ENCODE measurements at regions not wholly inside any gene's neighbourhood (a gene's known extent, or its start where the extent isn't known, plus 50 kb on each side); places are given as distances from the start of the nearest gene placed in this dataset.

GRCh38 chr12:75807494-75807893 is 224.1 kb downstream of the PHLDA1 start:
- no peaks in the 10 kb centered on the region for H3K4me1 ChIP-seq
- TF ChIP-seq POLR2AphosphoS5 (IDR thresholded peaks at IDR 0.05): no peak
- TF ChIP-seq POLR2A (IDR thresholded peaks at IDR 0.05): no peak
- TF ChIP-seq CTCF (IDR thresholded peaks at IDR 0.05): no peak
- DNase-seq (ENCODE audit: low spot score in 2 of 2): no peak
- H3K27me3 ChIP-seq: no peaks in the 10 kb centered on the region
- no peaks in the 10 kb centered on the region for H3K9me3 ChIP-seq
- H3K36me3 ChIP-seq: no peaks in the 10 kb centered on the region
- H3K4me3 ChIP-seq: no peak overlapping the region
- no peak overlapping the region for H3K27ac ChIP-seq
- intact Hi-C loops (cut with DNase I; ENCODE audit: low total_unique reads): no loop called here

DNA sequence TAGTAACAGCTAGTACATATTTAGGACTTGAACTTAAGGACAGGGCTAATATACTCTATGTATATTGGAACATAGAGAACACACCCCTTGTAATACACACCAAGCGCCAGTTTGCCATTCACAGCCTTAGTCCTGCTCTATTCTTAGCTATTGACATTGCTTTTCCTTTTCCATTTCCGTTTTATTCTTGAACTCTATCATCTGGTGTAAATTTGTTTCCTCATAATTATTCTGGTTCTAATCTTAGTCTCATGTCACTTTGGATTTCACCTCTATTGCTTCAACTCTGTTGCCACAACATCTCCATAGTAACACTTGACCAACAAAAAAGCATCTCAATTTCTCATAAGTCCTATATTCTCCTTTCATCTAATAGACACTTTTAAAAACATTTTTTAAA is 225.7 kb downstream of the PHLDA1 start:
- intact Hi-C loops (cut with DNase I; ENCODE audit: low total_unique reads): no loop called here
- H3K4me3 ChIP-seq: no peak overlapping the region
- H3K27ac ChIP-seq: peak overlapping the region in 1 of 2 donors; percentile 40
- H3K4me1 ChIP-seq: no peaks in the 10 kb centered on the region
- no peaks in the 10 kb centered on the region for H3K36me3 ChIP-seq
- no peak for TF ChIP-seq POLR2A (IDR thresholded peaks at IDR 0.05)
- TF ChIP-seq POLR2AphosphoS5 (IDR thresholded peaks at IDR 0.05): no peak
- TF ChIP-seq CTCF (IDR thresholded peaks at IDR 0.05): no peak
- H3K9me3 ChIP-seq: no peaks in the 10 kb centered on the region
- DNase-seq (ENCODE audit: low spot score in 2 of 2): no peak
- no peaks in the 10 kb centered on the region for H3K27me3 ChIP-seq

GRCh38 chr12:75805320-75805719 is 226.3 kb downstream of the PHLDA1 start:
- H3K4me3 ChIP-seq: no peak overlapping the region
- no peaks in the 10 kb centered on the region for H3K27me3 ChIP-seq
- DNase-seq (ENCODE audit: low spot score in 2 of 2): no peak
- no peaks in the 10 kb centered on the region for H3K36me3 ChIP-seq
- intact Hi-C loops (cut with DNase I; ENCODE audit: low total_unique reads): no loop called here
- no peaks in the 10 kb centered on the region for H3K9me3 ChIP-seq
- no peak overlapping the region for H3K27ac ChIP-seq
- no peaks in the 10 kb centered on the region for H3K4me1 ChIP-seq
- no peak for TF ChIP-seq POLR2AphosphoS5 (IDR thresholded peaks at IDR 0.05)
- TF ChIP-seq CTCF (IDR thresholded peaks at IDR 0.05): no peak
- no peak for TF ChIP-seq POLR2A (IDR thresholded peaks at IDR 0.05)

GRCh38 chr12:75798136-75798926 is 233.2 kb downstream of the PHLDA1 start:
- TF ChIP-seq POLR2AphosphoS5 (IDR thresholded peaks at IDR 0.05) (no peak), POLR2A (IDR thresholded peaks at IDR 0.05) (no peak), CTCF (IDR thresholded peaks at IDR 0.05) (no peak)
- H3K9me3 ChIP-seq: no peaks in the 10 kb centered on the region
- H3K4me1 ChIP-seq: no peaks in the 10 kb centered on the region
- DNase-seq (ENCODE audit: low spot score in 2 of 2): no peak
- H3K27ac ChIP-seq: no peak overlapping the region
- no peaks in the 10 kb centered on the region for H3K27me3 ChIP-seq
- intact Hi-C loops (cut with DNase I; ENCODE audit: low total_unique reads): no loop called here
- H3K36me3 ChIP-seq: no peaks in the 10 kb centered on the region
- no peak overlapping the region for H3K4me3 ChIP-seq

GRCh38 chr12:75795125-75795524 is 236.5 kb downstream of the PHLDA1 start:
- DNase-seq (ENCODE audit: low spot score in 2 of 2): no peak
- H3K4me1 ChIP-seq: no peaks in the 10 kb centered on the region
- H3K9me3 ChIP-seq: no peaks in the 10 kb centered on the region
- H3K36me3 ChIP-seq: no peaks in the 10 kb centered on the region
- H3K4me3 ChIP-seq: no peak overlapping the region
- no peaks in the 10 kb centered on the region for H3K27me3 ChIP-seq
- no peak overlapping the region for H3K27ac ChIP-seq
- no peak for TF ChIP-seq CTCF (IDR thresholded peaks at IDR 0.05)
- TF ChIP-seq POLR2A (IDR thresholded peaks at IDR 0.05): no peak
- TF ChIP-seq POLR2AphosphoS5 (IDR thresholded peaks at IDR 0.05): no peak
- intact Hi-C loops (cut with DNase I; ENCODE audit: low total_unique reads): no loop called here

Measured in breast epithelium (tissue), 4 donors.